Thoracic aorta (tissue), 2 donors: ENCODE measurements at regions not wholly inside any gene's neighbourhood (a gene's known extent, or its start where the extent isn't known, plus 50 kb on each side); places are given as distances from the start of the nearest gene placed in this dataset.

Experiments
- ATAC-seq: fragments of 150-250 bp; one replicate; pipeline ENCODE4 v1.8.0; 2017; ENCODE audit warnings: low read depth; ENCODE audit not compliant: insufficient number of reproducible peaks, low FRiP score
- DNase-seq: peaks from one replicate; pipeline ENCODE4 v3.0.0-alpha.2; 2020; ENCODE audit warnings: low spot score
- H3K27ac ChIP-seq, 2 donors: fragments of 200-600 bp; sonication (generic); 1 replicate in 1 of 2; 2 replicates in 1 of 2; pipeline ENCODE4 v1.5.1; 2016; ENCODE audit warnings: mild to moderate bottlenecking in 2 of 2, moderate library complexity in 2 of 2
- H3K27me3 ChIP-seq: fragments of 200-600 bp; sonication (generic); replicated peaks from 2 replicates; pipeline ENCODE4 v1.6.0; 2016; ENCODE audit warnings: mild to moderate bottlenecking; ENCODE audit not compliant: insufficient read depth
- H3K36me3 ChIP-seq: fragments of 200-600 bp; sonication (generic); one replicate; pipeline ENCODE4 v1.5.1; 2016
- H3K4me1 ChIP-seq, 2 donors: fragments of 200-600 bp; sonication (generic); 1 replicate in 1 of 2; 2 replicates in 1 of 2; pipeline versions ENCODE4 v1.5.1 to v1.6.0; 2016; ENCODE audit warnings: low read depth in 2 of 2, mild to moderate bottlenecking in 1 of 2; ENCODE audit not compliant: control insufficient read depth in 1 of 2
- H3K4me3 ChIP-seq: fragments of 200-600 bp; sonication (generic); 2 replicates; pipeline ENCODE4 v1.5.1; 2016; ENCODE audit warnings: mild to moderate bottlenecking
- H3K9me3 ChIP-seq: fragments of 200-600 bp; sonication (generic); 2 replicates; pipeline ENCODE4 v1.5.1; 2016
- TF ChIP-seq, protein P1 (sequence below): fragments of 200-600 bp; sonication (generic); IDR thresholded peaks from one replicate; pipeline ENCODE4 v1.5.1; 2019; ENCODE audit warnings: antibody characterized with exemption

DNA sequence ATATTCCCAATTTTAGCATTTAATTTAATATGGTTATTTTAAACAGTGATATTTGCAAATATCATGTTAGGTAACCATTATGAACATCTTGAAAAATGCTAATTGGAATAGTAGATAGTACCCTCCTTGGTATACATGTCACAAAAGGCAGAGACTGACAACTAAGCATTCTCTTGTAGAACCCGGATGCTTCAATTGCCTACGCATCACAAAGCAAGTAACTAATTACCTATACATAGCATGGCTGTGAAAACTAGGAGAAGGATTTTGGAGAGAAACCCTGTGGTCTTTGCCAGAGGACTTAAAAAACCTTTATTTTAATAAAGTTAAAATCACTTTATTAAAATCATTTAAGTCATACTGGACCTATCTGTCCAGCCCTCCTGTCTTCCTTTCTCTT lies 764.1 kb upstream of the TENM3 start:
- Histone ChIP-seq H3K4me3 (no peak overlapping the region), H3K36me3 (no peaks in the 10 kb centered on the region), H3K27ac (no peak overlapping the region), H3K27me3 (no peaks in the 10 kb centered on the region), H3K4me1 (no peaks in the 10 kb centered on the region), H3K9me3 (no peaks in the 10 kb centered on the region)
- no peak for DNase-seq
- TF ChIP-seq, protein P1, sequence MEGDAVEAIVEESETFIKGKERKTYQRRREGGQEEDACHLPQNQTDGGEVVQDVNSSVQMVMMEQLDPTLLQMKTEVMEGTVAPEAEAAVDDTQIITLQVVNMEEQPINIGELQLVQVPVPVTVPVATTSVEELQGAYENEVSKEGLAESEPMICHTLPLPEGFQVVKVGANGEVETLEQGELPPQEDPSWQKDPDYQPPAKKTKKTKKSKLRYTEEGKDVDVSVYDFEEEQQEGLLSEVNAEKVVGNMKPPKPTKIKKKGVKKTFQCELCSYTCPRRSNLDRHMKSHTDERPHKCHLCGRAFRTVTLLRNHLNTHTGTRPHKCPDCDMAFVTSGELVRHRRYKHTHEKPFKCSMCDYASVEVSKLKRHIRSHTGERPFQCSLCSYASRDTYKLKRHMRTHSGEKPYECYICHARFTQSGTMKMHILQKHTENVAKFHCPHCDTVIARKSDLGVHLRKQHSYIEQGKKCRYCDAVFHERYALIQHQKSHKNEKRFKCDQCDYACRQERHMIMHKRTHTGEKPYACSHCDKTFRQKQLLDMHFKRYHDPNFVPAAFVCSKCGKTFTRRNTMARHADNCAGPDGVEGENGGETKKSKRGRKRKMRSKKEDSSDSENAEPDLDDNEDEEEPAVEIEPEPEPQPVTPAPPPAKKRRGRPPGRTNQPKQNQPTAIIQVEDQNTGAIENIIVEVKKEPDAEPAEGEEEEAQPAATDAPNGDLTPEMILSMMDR = no peak
- ATAC-seq = no peak

DNA sequence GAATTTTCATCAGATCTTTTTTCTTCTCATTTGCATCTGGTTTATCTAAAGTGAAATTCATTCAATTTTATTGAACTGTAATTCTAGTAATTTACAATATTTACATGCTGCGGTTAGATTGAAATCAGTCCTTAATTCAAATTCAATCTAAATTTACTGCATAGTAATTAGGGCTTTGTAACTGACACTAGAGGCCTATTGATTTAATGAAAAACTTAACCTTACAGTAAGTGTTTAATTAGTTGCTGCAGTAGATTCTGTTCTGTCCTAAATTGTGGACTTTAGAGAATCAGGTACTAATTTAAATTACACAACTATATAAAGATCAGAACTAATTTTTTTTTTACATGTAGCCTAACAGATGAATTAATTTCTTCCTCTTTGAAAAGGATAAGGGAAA lies 758.8 kb upstream of the TENM3 start:
- no peaks in the 10 kb centered on the region for H3K9me3 ChIP-seq
- H3K36me3 ChIP-seq = no peaks in the 10 kb centered on the region
- H3K27me3 ChIP-seq = no peaks in the 10 kb centered on the region
- TF ChIP-seq, protein P1 = no peak
- no peak for DNase-seq
- no peak overlapping the region for H3K4me3 ChIP-seq
- ATAC-seq = no peak
- H3K4me1 ChIP-seq = no peaks in the 10 kb centered on the region
- no peak overlapping the region for H3K27ac ChIP-seq

DNA sequence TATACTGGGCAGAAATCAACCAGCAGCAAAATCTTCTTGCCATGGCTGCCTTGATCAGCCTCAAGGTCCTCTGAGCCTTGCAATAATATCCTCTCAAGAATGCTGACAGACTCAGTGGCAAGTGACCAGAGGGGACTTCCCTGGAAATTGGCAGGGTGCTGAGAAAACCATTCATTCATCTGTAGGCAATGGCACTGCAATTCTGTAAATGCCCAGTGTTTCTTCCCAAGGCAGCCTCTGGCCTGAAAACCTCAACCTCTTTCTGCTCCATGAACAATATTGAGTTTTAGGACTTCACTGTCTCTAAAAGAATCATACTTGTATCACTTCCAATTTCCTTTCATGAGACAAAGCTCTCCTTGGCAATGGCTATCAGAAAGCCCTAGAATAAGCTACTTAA lies 754.3 kb upstream of the TENM3 start:
- no peak for ATAC-seq

DNA sequence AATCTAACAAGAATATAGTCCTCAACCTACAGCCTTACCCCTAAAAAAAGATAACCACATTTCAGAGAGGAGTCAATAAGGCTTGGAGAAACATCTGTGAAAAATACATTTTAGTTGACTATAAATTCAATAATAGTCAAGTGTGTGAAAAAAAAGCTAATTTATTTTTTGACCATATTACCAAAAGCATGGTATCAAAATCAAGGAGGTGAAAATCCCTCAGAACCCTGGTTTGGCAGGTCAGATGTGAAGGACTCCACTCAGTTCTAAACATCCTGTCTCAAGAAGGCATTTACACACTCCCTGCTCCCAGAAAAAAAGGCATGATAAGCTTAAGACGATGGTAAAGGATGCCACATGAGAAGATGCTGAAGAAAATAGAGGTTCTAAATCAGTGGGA lies 745.1 kb upstream of the TENM3 start:
- H3K4me1 ChIP-seq = no peaks in the 10 kb centered on the region
- ATAC-seq = no peak
- H3K4me3 ChIP-seq = no peak overlapping the region
- H3K9me3 ChIP-seq = no peaks in the 10 kb centered on the region
- H3K27me3 ChIP-seq = no peaks in the 10 kb centered on the region
- H3K36me3 ChIP-seq = no peaks in the 10 kb centered on the region
- no peak overlapping the region for H3K27ac ChIP-seq
- DNase-seq = no peak
- TF ChIP-seq, protein P1 = no peak

More for the DNA sequence above, 754.3 kb upstream of the TENM3 start:
- TF ChIP-seq, protein P1 = no peak
- no peaks in the 10 kb centered on the region for H3K27me3 ChIP-seq
- no peaks in the 10 kb centered on the region for H3K4me1 ChIP-seq
- no peaks in the 10 kb centered on the region for H3K36me3 ChIP-seq
- no peak overlapping the region for H3K4me3 ChIP-seq
- H3K9me3 ChIP-seq = no peaks in the 10 kb centered on the region
- H3K27ac ChIP-seq = no peak overlapping the region
- DNase-seq = no peak

DNA sequence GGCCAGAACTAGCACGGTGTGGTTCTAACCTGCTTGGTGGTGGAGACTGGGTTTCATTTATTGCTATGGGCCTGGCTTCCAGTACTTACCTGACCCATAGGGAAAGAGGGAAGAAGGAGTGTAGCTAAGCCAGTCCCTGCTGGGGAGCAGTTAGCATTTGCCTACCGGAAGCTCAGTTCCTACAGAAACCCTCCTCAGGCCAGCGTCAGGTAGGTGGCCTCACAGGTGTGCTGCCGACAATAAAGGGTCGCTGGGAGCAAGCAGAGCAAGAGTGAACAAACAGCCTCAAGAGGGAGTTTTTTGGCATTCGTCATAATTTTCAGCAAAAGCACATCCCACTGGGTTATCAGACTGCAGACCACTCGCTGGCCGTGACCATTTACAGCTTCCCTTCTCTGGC lies 740.6 kb upstream of the TENM3 start:
- H3K4me1 ChIP-seq = no peaks in the 10 kb centered on the region
- no peaks in the 10 kb centered on the region for H3K9me3 ChIP-seq
- H3K27me3 ChIP-seq = no peaks in the 10 kb centered on the region
- ATAC-seq (no peak), DNase-seq (no peak)
- H3K4me3 ChIP-seq = no peak overlapping the region
- H3K27ac ChIP-seq = no peak overlapping the region
- no peaks in the 10 kb centered on the region for H3K36me3 ChIP-seq
- TF ChIP-seq, protein P1 = no peak
